ENCODE measurements at regions not wholly inside any gene's neighbourhood (a gene's known extent, or its start where the extent isn't known, plus 50 kb on each side); places are given as distances from the start of the nearest gene placed in this dataset.
"Not testable (repeated sequence)": the region's sequence is repeated elsewhere in the genome, so short reads cannot be mapped to it uniquely, and the experiment has no call there.

DNA sequence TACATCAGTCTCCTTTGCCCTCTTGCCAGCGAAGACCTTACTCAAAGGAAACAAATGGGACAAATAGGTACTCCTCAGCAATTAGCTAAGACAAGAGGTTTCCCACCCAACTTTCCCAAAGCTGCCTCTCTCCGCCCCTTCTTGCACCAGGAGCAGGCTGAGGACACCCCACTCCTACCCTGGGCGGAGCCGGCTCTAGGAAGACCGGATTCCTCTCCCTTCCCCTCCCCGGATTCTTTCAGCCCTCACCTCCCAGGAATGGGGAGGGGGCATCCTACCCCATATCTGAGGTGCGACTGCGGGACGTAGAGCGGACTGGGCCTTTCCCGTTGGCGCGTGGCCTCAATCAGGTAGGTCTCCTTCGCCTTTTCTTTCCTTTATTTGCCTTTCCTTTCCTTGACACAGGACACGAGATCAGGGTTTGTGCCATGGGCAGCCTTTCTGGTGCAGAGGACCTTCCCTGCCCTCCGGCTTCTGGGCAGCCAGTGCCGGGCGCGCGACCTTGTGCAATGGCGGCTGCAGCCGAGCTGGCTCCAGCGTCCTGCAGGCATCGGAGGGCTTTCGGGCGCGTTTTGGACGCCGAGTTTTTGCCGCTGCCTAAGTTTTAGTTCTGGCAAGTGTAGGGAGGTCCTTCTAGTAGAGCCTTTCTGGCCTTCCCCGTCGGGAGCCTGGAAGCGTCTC, 279.9 kb downstream of the PLS3 start:
- DNase-seq (ENCODE audit: low spot score) = not testable (repeated sequence)

DNA sequence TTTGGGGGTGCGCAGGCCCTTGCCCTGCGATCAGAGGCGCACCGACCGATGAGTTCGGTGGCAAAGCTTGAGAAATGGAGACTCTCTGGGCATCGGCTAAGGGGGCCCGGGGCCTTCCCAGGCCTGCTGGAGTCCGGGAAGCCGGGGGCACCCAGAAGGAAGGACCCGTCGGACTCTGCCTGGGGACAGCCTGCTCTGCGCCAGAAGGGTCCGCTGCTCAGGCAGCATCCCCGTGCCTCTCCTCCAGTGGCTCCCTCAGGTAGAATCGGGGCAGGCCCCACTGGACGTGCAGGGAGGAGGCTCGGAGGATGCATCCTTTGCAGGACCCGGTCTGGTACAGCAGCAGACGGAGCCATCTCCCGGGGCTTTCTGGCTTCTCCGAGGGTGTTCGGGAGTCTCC, 290.0 kb downstream of the PLS3 start:
- peak; percentile 38 for DNase-seq (ENCODE audit: low spot score)

DNA sequence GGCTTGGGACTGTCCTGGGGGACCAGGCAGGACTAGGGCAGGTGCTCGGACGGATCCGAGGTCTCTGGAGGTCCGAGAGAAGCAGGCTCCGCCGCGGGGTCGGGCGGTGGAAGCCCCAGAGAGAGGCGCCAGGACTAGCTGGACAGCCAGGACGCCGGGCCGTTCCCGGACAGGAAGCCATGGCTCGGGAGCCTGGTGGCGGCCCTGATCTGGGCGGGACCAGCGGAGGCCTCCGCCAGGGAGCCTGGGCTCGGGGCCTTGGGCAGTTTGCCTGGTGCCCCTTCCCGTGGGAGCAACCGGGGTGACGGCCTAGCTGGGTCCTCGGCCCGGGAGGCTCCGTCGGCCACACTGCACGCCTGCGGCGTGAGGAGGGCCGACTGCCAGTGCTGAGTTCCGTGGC, 292.3 kb downstream of the PLS3 start:
- DNase-seq (ENCODE audit: low spot score) = not testable (repeated sequence)

DNA sequence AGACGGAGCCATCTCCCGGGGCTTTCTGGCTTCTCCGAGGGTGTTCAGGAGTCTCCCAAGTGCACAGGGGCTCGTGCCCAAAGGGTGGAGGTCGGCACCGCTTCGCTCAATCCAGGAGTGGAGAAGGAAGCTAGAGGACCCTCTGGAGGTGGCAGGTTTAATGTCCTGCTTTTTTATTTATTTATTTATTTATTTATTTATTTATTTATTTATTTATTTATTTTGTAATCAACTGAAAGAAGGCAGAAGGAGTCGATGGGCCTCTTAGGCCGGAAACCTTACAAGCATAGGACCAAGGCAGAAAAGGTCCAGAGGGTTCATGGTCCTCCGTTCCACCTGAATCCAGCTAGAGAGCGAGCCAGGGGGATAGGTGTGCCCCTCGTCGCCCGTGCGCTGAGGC, 289.4 kb upstream of the AGTR2 start:
- not testable (repeated sequence) for DNase-seq (ENCODE audit: low spot score)

DNA sequence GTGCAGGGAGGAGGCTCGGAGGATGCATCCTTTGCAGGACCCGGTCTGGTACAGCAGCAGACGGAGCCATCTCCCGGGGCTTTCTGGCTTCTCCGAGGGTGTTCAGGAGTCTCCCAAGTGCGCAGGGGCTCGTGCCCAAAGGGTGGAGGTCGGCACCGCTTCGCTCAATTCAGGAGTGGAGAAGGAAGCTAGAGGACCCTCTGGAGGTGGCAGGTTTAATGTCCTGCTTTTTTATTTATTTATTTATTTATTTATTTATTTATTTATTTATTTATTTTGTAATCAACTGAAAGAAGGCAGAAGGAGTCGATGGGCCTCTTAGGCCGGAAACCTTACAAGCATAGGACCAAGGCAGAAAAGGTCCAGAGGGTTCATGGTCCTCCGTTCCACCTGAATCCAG, 286.4 kb upstream of the AGTR2 start:
- DNase-seq (ENCODE audit: low spot score) = not testable (repeated sequence)

DNA sequence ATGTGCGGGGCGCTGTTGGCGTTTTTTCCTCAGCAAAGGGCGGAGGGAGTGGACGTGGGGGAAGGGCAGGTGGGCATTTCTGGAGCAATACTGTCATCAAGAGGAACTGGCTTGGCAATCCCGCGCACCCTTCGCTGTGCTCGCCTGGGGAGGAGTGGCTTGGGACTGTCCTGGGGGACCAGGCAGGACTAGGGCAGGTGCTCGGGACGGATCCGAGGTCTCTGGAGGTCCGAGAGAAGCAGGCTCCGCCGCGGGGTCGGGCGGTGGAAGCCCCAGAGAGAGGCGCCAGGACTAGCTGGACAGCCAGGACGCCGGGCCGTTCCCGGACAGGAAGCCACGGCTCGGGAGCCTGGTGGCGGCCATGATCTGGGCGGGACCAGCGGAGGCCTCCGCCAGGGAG, 282.5 kb upstream of the AGTR2 start:
- DNase-seq (ENCODE audit: low spot score) = peak; percentile 81

DNA sequence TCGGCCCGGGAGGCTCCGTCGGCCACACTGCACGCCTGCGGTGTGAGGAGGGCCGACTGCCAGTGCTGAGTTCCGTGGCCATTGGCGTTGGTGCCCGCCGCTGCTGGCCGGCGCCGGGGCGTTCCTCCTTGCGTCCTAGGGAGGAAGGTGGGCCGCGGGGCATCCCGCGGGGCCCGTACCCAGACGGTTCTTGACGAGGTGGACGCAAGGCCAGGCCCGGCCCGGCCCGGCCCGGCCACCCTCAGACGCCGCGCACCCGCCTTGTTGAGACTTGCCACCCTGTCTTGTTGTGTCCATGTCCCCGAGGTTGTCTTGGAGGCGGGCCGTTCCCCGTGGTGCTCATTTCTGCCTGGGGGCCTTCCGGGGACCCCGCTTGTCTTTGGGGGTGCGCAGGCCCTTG, 282.0 kb upstream of the AGTR2 start:
- DNase-seq (ENCODE audit: low spot score) = not testable (repeated sequence)

DNA sequence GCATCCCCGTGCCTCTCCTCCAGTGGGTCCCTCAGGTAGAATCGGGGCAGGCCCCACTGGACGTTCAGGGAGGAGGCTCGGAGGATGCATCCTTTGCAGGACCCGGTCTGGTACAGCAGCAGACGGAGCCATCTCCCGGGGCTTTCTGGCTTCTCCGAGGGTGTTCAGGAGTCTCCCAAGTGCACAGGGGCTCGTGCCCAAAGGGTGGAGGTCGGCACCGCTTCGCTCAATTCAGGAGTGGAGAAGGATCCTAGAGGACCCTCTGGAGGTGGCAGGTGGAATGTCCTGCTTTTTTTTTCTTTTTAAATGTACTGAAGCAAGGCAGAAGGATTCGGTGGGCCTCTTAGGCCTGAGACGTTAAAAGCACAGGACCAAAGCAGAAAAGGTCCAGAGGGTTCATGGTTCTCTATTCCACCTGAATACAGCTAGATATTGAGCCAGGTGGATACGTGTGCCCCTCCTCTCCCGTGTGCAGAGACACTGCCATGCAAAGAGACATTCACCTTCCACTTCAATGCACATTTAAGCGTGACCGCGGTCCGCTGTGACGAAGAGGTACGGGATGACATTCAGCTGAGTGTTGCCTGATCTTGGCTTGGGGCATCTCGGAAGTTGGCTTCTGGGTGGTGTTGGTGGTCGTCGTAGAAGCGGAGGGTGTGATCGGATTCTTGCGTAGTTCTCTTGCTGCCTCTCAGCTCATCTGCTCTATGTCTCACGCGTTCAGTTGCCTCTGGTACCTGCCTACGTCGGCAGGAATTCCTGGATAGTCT, 281.2 kb upstream of the AGTR2 start:
- peak; percentile 44 for DNase-seq (ENCODE audit: low spot score)

DNA sequence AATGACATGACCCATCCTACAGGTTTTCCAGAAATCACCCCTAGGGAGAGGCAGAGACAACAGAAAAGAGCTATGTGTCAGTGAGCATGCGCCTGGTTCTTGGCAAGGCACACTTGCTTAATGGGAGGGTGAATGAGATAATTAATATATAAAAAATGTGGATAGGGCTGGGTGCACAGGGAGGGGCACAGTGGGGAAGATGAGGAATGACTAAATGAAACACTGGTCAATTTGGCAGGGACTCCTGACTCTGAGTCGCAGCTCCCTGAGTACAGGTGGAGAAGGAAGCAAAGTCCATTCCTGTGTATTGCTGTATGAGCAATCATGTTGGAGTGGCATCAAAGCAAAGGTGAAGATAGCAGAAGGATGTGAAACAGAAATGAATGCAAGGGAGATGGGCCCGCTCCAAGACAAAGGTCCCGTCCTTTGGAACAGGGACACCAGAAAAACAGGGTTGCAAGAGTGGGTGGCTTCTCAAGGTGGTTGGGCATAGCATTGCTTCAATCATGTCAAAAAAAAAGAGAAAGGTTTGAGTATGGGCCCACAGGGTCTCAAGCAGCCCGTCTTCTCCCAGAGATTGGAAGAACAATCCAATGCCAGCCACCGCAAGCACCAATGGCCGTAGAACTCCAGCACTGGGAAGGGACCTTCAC, 278.4 kb upstream of the AGTR2 start:
- DNase-seq (ENCODE audit: low spot score) = peak; percentile 36

DNA sequence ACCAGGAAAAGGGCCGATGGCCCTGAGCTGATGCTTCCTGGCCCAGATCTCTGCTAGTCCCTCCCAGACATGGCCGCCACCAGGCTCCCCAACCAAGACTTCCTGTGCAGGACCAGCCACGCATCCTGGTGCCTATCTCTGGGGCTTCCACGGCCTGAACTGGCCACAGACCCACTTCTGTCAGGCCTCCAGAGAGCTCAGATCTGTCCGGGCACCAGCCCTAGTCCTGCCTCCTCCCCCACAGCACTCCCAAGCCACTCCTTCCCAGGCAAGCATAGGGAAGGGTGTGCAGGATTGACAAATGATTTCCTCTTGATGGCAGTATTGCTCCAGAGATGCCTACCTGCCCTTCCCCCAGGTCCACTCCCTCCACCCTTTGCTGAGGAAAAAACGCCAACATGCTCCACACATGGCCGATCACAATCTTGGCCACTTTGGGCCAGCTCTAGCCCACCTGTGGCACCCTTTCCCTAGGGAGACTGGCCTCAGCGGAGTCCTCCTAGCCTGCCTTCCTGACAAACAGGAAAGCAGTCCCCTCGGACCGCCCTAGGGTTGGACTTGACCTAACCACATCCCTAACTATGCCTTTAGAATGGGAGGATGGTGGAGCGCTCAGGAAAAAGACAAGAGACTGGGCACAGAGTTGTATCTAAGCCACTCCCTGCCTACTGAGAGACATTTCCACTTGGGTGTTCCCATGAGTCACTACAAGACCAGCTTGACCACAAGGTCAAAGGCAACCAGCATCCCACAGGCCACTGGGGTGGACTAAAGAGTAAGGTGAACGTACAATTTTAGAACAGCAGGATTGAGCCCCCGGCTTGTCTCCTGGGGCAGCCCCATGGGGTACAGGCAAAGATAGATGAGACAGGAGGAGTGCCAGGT, 277.5 kb upstream of the AGTR2 start:
- peak; percentile 77 for DNase-seq (ENCODE audit: low spot score)

DNA sequence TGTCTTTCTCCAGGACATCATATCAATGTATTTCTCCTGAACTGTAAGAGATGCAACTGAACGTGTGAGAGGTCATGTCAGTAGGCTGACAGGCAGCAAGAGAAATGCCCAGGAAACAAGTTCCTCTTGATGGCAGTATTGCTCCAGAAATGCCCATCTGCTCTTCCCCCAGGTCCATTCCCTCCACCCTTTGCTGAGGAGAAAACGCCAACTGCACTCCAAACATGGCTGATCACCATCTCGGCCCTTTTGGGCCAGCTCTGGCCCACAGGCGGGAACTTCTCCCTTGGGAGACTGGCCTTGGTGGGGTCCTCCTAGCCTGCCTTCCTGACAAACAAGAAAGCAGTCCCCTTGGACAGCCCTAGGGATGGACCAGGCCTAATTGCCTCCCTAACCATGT, 276.5 kb upstream of the AGTR2 start:
- DNase-seq (ENCODE audit: low spot score) = peak; percentile 50

DNA sequence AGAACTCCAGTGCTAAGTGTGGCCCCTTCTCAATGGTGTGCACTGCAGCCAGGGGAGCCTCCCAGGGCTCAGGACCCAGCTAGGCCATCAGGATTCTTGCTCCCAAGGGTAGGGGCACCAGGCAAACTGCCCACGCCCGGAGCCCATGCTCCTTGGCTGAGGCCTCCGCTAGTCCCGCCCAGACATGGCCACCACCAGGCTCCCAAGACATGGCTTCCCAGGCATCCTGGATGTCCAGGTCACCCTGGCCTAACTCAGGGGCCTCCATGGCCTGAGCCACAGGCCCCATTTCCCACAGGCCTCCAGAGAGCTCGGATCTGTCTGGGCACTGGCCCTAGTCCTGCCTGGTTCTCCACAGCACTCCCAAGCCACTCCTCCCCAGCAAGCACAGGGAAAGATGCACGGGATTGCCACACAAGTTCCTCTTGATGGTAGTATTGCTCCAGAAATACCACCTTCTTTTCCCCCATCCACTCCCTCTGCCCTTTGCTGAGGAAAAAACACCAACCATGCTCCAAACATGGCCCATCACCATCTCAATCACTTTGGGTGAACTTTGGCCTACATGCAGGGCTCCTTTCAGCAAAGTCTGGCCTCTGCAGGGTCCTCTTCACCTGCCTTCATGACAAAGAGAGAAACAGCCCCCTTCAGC, 274.7 kb upstream of the AGTR2 start:
- DNase-seq (ENCODE audit: low spot score) = no peak

DNA sequence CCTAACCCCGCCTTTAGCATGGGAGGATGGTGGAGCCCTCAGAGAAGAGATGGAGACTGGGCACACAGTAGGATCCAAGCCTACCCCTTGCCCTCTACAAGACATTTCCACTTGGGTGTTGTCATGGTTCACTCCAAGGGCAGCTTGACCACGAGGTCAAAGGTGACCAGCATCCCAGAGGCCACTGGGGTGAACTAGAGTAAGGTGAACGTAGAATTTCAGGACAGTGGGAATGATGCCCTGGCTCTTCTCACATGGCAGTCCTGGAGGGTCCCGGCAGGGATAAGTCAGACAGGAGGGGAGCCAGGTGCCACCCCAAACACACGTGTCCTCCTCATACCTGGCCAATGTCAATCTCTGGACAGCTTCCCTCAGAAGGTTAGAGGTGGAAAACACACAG, 274.2 kb upstream of the AGTR2 start:
- no peak for DNase-seq (ENCODE audit: low spot score)

DNA sequence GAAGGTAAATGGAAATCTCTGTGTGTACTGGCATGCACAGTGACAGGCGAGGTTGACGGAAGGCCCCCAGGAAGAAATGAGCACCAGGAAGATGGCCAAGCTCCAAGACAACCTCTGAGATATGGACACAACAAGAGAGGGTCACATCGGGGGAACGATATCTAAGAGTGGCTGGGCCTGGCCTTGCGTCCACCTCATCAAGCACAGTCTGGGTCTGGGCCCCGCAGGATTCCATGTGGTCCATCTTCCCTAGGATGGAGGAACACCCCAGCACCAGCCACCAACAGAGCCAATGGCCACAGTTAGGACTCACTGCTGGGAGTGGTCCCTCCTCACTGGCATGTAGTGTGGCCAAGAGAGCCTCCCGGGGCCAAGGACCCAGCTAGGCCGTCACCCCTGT, 272.6 kb upstream of the AGTR2 start:
- no peak for DNase-seq (ENCODE audit: low spot score)

DNA sequence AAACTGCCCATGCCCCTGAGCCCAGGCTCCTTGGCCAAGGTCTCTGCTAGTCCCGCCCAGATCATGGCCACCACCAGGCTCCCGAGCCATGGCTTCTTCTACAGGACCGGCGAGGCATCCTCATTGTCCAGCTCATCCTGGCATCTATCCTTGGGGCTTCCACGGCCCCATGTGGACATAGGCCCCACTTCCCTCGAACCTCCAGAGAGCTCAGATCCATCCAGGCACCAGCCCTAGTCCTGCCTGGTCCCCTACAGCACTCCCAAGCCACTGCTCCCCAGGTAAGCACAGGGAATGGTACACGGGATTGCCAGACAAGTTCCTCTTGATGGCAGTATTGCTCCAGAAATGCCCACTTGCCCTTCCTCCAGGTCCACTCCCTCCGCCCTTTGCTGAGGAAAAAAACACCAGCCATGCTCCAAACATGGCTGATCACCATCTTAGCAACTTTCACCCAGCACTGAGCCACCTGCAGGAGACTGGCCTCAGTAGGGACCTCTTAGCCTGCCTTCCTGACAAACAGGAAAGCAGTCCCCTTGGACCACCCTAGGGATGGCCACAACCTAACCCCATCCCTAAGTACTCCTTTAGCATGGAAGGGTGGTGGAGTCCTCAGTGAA, 272.1 kb upstream of the AGTR2 start:
- peak; percentile 89 for DNase-seq (ENCODE audit: low spot score)

DNA sequence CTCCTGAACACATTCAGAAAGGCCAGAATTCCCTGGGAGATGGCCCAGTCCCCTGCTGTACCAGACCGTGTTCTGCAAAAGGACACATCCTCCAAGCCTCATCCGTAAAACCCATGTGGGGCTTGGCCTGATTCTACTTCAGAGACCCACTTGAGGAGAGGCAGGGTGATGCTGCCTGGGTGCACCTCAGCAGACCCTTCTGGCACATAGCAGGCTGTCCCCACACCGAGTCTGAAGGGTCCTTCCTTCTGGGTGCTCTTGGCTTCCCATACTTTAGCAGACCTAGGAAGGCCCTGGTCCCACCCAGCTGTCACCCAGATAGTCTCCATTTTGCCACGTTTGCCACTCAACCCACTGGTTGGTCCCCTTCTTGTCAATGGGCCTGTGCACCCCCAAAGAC, 270.1 kb upstream of the AGTR2 start:
- no peak for DNase-seq (ENCODE audit: low spot score)

DNA sequence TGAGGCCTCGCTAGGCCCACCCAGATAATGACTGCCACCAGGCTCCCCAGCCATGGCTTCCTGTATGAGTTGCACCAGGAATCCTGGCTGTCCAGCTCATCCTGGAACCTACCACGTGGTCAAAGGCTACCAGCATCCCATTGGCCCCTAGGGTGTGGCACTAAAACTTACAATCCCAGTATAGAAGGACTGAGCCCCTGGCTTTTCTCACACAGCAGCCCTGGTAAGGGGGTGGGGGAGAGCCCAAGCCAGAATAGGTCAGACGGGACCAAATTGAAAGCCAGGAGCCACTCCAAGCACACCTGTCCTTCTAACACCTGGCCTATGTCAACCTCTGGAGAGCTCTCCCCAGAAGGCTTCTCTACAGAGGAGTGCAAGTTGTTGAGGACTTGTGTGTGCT, 269.3 kb upstream of the AGTR2 start:
- DNase-seq (ENCODE audit: low spot score) = no peak

DNA sequence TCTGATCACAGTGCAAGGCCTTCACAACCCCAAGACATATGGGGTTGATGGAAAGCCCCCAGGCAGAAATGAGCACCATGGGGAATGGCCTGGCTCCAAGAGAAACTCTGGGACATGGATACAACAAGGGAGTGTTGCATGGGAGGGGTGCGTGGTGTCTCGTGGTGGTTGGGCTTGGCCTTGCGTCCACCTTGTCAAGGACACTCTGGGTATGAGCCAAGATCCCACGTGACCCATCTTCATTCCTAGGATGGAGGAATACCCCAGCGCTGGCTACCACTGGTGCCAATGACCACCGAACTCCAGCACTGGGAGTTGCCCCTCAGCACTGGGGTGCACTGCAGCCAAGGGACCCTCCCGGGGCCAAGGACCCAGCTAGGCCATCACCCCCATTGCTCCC, 267.5 kb upstream of the AGTR2 start:
- no peak for DNase-seq (ENCODE audit: low spot score)

DNA sequence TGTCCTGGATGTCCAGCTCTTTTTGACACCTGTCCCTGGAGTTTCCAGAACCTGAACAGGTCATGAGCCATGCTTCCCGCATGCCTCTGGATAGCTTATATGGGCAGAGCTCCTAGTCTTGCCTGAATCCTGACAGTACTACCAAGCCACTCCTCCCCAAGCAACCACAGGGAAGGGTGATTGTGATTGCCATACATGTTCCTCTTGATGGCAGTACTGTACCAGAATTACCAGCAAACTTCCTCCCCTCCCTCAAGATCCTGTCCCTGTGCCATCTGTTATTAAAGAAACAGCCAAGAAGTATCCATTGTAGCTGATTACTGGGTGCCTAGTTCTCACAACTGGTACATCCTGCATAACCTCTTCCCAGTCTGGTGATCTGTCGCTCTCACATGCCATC, 264.3 kb upstream of the AGTR2 start:
- DNase-seq (ENCODE audit: low spot score) = no peak

DNA sequence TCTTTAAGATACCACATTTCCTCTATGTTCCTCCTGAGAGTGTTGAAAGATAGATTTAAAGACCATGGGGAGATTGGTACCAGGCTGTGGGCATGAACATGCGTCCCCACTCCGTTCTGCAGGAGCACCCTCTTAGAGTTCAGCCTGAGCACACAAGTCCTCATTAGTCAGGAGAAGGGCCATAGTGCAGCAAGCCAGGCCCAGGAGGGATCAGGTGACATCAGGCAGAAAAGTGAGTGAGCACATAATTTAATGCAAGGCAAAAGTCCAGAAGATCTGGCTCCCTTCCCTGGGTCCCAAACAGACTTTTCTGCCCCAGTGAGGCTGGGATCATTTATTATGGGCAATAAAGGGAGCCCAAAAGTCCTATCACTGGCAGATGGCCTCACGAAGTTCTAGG, 263.7 kb upstream of the AGTR2 start:
- no peak for DNase-seq (ENCODE audit: low spot score)

DNA sequence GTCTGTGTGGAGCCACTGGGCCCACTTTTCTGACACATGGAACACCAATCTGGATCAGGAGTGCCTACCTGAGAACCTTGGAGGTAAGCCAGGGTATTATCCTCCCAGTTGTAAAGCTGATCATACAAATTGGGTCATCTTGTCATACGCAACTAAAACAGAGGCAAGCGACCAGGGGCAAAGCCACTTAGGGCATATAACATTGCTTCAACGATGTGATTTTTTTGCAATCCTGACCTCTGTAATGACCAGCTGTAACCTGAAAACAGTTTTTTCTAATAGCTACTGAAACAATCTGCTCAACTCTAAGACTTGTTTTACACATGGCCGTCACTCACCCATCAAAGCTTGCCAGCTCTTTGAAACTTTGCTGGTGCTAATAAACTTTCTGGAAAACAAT, 261.5 kb upstream of the AGTR2 start:
- no peak for DNase-seq (ENCODE audit: low spot score)

All from ureter (tissue), 1 donor.